GM19372 (cell line): ENCODE measurements at regions not wholly inside any gene's neighbourhood (a gene's known extent, or its start where the extent isn't known, plus 50 kb on each side); places are given as distances from the start of the nearest gene placed in this dataset.

Source experiments
- ATAC-seq: cut with Tn5 transposase; IDR thresholded peaks from one replicate; pipeline ENCODE4 v1.9.1; 2021; ENCODE audit warnings: mild to moderate bottlenecking, low read depth, moderate library complexity; ENCODE audit not compliant: unreplicated experiment

- no peak for ATAC-seq
Observed at GRCh38 chr14:42004321-42004720, 397.6 kb downstream of the LRFN5 start.

GRCh38 chr14:42002141-42002540 lies 395.5 kb downstream of the LRFN5 start:
- no peak for ATAC-seq

GRCh38 chr14:42001431-42001830 lies 394.8 kb downstream of the LRFN5 start:
- ATAC-seq, result no peak

- ATAC-seq, result no peak
Observed at GRCh38 chr14:42000450-42000849, 393.8 kb downstream of the LRFN5 start.

- ATAC-seq, result no peak
Observed at GRCh38 chr14:41993687-41994086, 387.0 kb downstream of the LRFN5 start.

GRCh38 chr14:41986700-41987099 lies 380.0 kb downstream of the LRFN5 start:
- ATAC-seq, result no peak

- ATAC-seq, result no peak
Observed at GRCh38 chr14:41986083-41986645, 379.5 kb downstream of the LRFN5 start.

GRCh38 chr14:41973178-41973577 lies 366.5 kb downstream of the LRFN5 start:
- ATAC-seq, result no peak

- ATAC-seq, result no peak
Observed at GRCh38 chr14:41972531-41972930, 365.9 kb downstream of the LRFN5 start.

GRCh38 chr14:41960281-41960680 lies 353.6 kb downstream of the LRFN5 start:
- ATAC-seq, result no peak

- no peak for ATAC-seq
Observed at GRCh38 chr14:41957459-41957858, 350.8 kb downstream of the LRFN5 start.
